Heart left ventricle (tissue), 13 donors: ENCODE measurements at regions not wholly inside any gene's neighbourhood (a gene's known extent, or its start where the extent isn't known, plus 50 kb on each side); places are given as distances from the start of the nearest gene placed in this dataset.

ENCODE experiments used
- CTCF ChIP-seq, 12 donors: fragments of 200-600 bp; sonication (generic) in 4 of 12; IDR thresholded peaks; one replicate each; pipeline versions ENCODE4 v1.5.0 to v1.8.0; 2018 to 2022; ENCODE audit warnings: antibody characterized with exemption in 12 of 12, mild to moderate bottlenecking in 5 of 12
- POLR2A ChIP-seq, 2 donors: fragments of 450-650 bp; IDR thresholded peaks; one replicate each; pipeline ENCODE4 v1.6.1; 2017; ENCODE audit warnings: antibody characterized with exemption in 2 of 2, mild to moderate bottlenecking in 2 of 2, moderate library complexity in 2 of 2
- donor health status: ischemic (EF 13 %, LVEDD 7.1; RV severe dilation, severe dysfunction).
- donor health status: DM: no; HTN: yes; CAD: no.
- donor health status: DM: no; HTN: no; CAD: no.
- donor health status: ischemic (EF 25% LVEDD 6.9; RV normal size, moderate dysfunction).
- donor health status: ischemic (EF 25% LVEDD 5.7; RV mildly dilated, moderate dysfunction).
- donor health status: ischemic (EF 35%, LVEDD 5.7; RV mildly dilated, moderate dysfunction).
- donor health status: nonischemic (EF 11% LVEDD 7.7; RV severe dilation, severe dysfunction).
- donor health status: DM: yes; HTN: yes; CAD: no.
- donor health status: PGD.
- donor health status: ischemic (EF 29% LVEDD 5.4; RV normal size, mild dysfunction).
- donor health status: nonischemic (EF 23%, LVEDD 6.1; RV moderate dilation, normal function).

- TF ChIP-seq CTCF (IDR thresholded peaks at IDR 0.05): no peak
- no peak for TF ChIP-seq POLR2A (IDR thresholded peaks at IDR 0.05)
Measured at GRCh38 chr2:151176661-151177060, 85.0 kb downstream of the RBM43 start.
